ENCODE measurements at regions not wholly inside any gene's neighbourhood (a gene's known extent, or its start where the extent isn't known, plus 50 kb on each side); places are given as distances from the start of the nearest gene placed in this dataset.

- TF ChIP-seq POLR2AphosphoS5 (IDR thresholded peaks at IDR 0.05; ENCODE audit: borderline replicate concordance, low read depth, low read length) = no peak
- no peak for TF ChIP-seq EZH2 (IDR thresholded peaks at IDR 0.05)
Observed at GRCh38 chr2:173545364-173545763, 190.7 kb downstream of the CDCA7 start.
